ENCODE measurements at regions not wholly inside any gene's neighbourhood (a gene's known extent, or its start where the extent isn't known, plus 50 kb on each side); places are given as distances from the start of the nearest gene placed in this dataset.
A peak's percentile ranks its signal among the peaks of the same experiment; 100 is the strongest.

- ChIA-PET CTCF (interaction anchor here (0.5 to 4.7 kb wide), 19 partner anchors 10 to 981 kb away, joined by 3 to 16 read pairs (median 4); partner anchors contain the start of gene TRIM13), POLR2A (interaction anchor here (0.7 kb wide), 1 partner anchor 43 kb away, joined by 3 read pairs; no protein-coding TSS in a partner anchor)
- Histone ChIP-seq H3K36me3 (ENCODE audit: control insufficient read depth, insufficient read depth, low read length) (no peaks in the 10 kb centered on the region), H3K4me3 (ENCODE audit: low read depth, low read length) (peak overlapping the region; percentile 12; the same call in 1 of the 2 replicates), H3K27me3 (ENCODE audit: control insufficient read depth, insufficient read depth, low read length) (no peaks in the 10 kb centered on the region)
- no peak for DNase-seq (ENCODE audit: low read depth)
- TF ChIP-seq CTCF (IDR thresholded peaks at IDR 0.05; ENCODE audit: insufficient read depth, low read depth, low read length): peak; percentile 41
Measured at GRCh38 chr13:50085063-50085462, 69.8 kb downstream of the KCNRG start.

GRCh38 chr13:50089633-50090032, 74.4 kb downstream of the KCNRG start:
- Histone ChIP-seq H3K4me3 (ENCODE audit: low read depth, low read length) (no peak overlapping the region), H3K27me3 (ENCODE audit: control insufficient read depth, insufficient read depth, low read length) (no peaks in the 10 kb centered on the region), H3K36me3 (ENCODE audit: control insufficient read depth, insufficient read depth, low read length) (no peaks in the 10 kb centered on the region)
- ChIA-PET CTCF (no interaction called here), POLR2A (no interaction called here)
- TF ChIP-seq CTCF (IDR thresholded peaks at IDR 0.05; ENCODE audit: insufficient read depth, low read depth, low read length): no peak
- DNase-seq (ENCODE audit: low read depth): no peak

GRCh38 chr13:50090211-50090610, 75.0 kb downstream of the KCNRG start:
- Histone ChIP-seq H3K4me3 (ENCODE audit: low read depth, low read length) (no peak overlapping the region), H3K36me3 (ENCODE audit: control insufficient read depth, insufficient read depth, low read length) (no peaks in the 10 kb centered on the region), H3K27me3 (ENCODE audit: control insufficient read depth, insufficient read depth, low read length) (no peaks in the 10 kb centered on the region)
- ChIA-PET CTCF (interaction anchor here (1.1 kb wide), 1 partner anchor 9 kb away, joined by 3 read pairs; no protein-coding TSS in a partner anchor), POLR2A (no interaction called here)
- no peak for TF ChIP-seq CTCF (IDR thresholded peaks at IDR 0.05; ENCODE audit: insufficient read depth, low read depth, low read length)
- DNase-seq (ENCODE audit: low read depth): no peak

GRCh38 chr13:50094615-50095293, 79.5 kb downstream of the KCNRG start:
- H3K36me3 ChIP-seq (ENCODE audit: control insufficient read depth, insufficient read depth, low read length): no peaks in the 10 kb centered on the region
- CTCF ChIA-PET: interaction anchor here (0.6 to 0.7 kb wide), 2 partner anchors 9 to 11 kb away, joined by 3 read pairs; no protein-coding TSS in a partner anchor
- DNase-seq (ENCODE audit: low read depth): no peak
- H3K27me3 ChIP-seq (ENCODE audit: control insufficient read depth, insufficient read depth, low read length): no peaks in the 10 kb centered on the region
- POLR2A ChIA-PET: no interaction called here
- TF ChIP-seq CTCF (IDR thresholded peaks at IDR 0.05; ENCODE audit: insufficient read depth, low read depth, low read length): no peak
- no peak overlapping the region for H3K4me3 ChIP-seq (ENCODE audit: low read depth, low read length)

- CTCF ChIA-PET: interaction anchor here (0.6 to 1.3 kb wide), 3 partner anchors 12 to 89 kb away, joined by 3 read pairs; no protein-coding TSS in a partner anchor
- TF ChIP-seq CTCF (IDR thresholded peaks at IDR 0.05; ENCODE audit: insufficient read depth, low read depth, low read length): no peak
- Histone ChIP-seq H3K36me3 (ENCODE audit: control insufficient read depth, insufficient read depth, low read length) (no peaks in the 10 kb centered on the region), H3K4me3 (ENCODE audit: low read depth, low read length) (no peak overlapping the region), H3K27me3 (ENCODE audit: control insufficient read depth, insufficient read depth, low read length) (no peaks in the 10 kb centered on the region)
- POLR2A ChIA-PET: no interaction called here
- no peak for DNase-seq (ENCODE audit: low read depth)
Measured at GRCh38 chr13:50098693-50099092, 83.4 kb downstream of the KCNRG start.

All from BJ (cell line).